Gastrocnemius medialis (tissue), 4 donors: ENCODE measurements at regions not wholly inside any gene's neighbourhood (a gene's known extent, or its start where the extent isn't known, plus 50 kb on each side); places are given as distances from the start of the nearest gene placed in this dataset.

Experiments
- ATAC-seq, 2 donors: fragments of 150-250 bp; one replicate each; pipeline ENCODE4 v1.9.1; 2016
- DNase-seq, 2 donors: peaks; one replicate each; pipeline ENCODE4 v3.0.0-alpha.2; 2019
- H3K27ac ChIP-seq, 4 donors: fragments of 200-600 bp; sonication (generic); 1 replicate in 1 of 4; 2 replicates in 3 of 4; pipeline ENCODE4 v1.5.1; 2016 to 2018; ENCODE audit warnings: mild to moderate bottlenecking in 2 of 4, moderate library complexity in 1 of 4
- H3K27me3 ChIP-seq, 3 donors: fragments of 200-600 bp; sonication (generic) in 2 of 3; 1 replicate in 1 of 3; 2 replicates in 2 of 3; pipeline versions ENCODE4 v1.5.1 to v1.6.0; 2016 to 2019; ENCODE audit warnings: mild to moderate bottlenecking in 1 of 3, moderate library complexity in 1 of 3
- H3K36me3 ChIP-seq, 2 donors: fragments of 200-600 bp; sonication (generic) in 1 of 2; one replicate each; pipeline ENCODE4 v1.5.1; 2017 to 2018
- H3K4me1 ChIP-seq, 2 donors: fragments of 200-600 bp; sonication (generic) in 1 of 2; one replicate each; pipeline ENCODE4 v1.5.1; 2016 to 2017; ENCODE audit warnings: mild to moderate bottlenecking in 2 of 2
- H3K4me3 ChIP-seq, 4 donors: fragments of 200-600 bp; sonication (generic) in 3 of 4; 1 replicate in 1 of 4; 2 replicates in 3 of 4; pipeline ENCODE4 v1.5.1; 2016 to 2019; ENCODE audit warnings: mild to moderate bottlenecking in 2 of 4
- H3K9me3 ChIP-seq, 3 donors: fragments of 200-600 bp; sonication (generic) in 2 of 3; 1 replicate in 1 of 3; 2 replicates in 2 of 3; pipeline ENCODE4 v1.5.1; 2016 to 2019
- CTCF ChIP-seq, 5 experiments: fragments of 450-650 bp in 3 of 5; fragments of 200-600 bp in 2 of 5; sonication (generic) in 2 of 5; IDR thresholded peaks in 4 of 5; conservative IDR thresholded peaks in 1 of 5; 1 replicate in 4 of 5; 2 replicates in 1 of 5; pipeline ENCODE4 v1.5.1; 2016 to 2019; ENCODE audit warnings: antibody characterized with exemption in 5 of 5, mild to moderate bottlenecking in 3 of 5, moderate library complexity in 3 of 5
- POLR2A ChIP-seq, 2 donors: fragments of 450-650 bp; IDR thresholded peaks; one replicate each; pipeline ENCODE4 v1.6.1; 2017; ENCODE audit warnings: antibody characterized with exemption in 2 of 2, mild to moderate bottlenecking in 2 of 2, moderate library complexity in 2 of 2
- in situ Hi-C, 4 donors: fragments of 200-750 bp; cut with MboI; loops; one replicate each; pipeline versions ENCODE4 v1.15.0 to v1.8.0; 2017; ENCODE audit warnings: low sequenced_read_pairs in 4 of 4
- intact Hi-C: fragments of 100-400 bp; cut with DNase I; formaldehyde crosslinking; loops from one replicate; pipeline ENCODE4 v1.15.1; 2023; ENCODE audit warnings: low total_unique reads

- Histone ChIP-seq H3K36me3 (no peaks in the 10 kb centered on the region), H3K4me3 (no peak overlapping the region), H3K4me1 (no peaks in the 10 kb centered on the region), H3K27me3 (no peaks in the 10 kb centered on the region), H3K27ac (no peak overlapping the region), H3K9me3 (no peaks in the 10 kb centered on the region)
- in situ Hi-C loops (no loop called here), intact Hi-C loops (no loop called here)
- DNase-seq: no peak
- TF ChIP-seq CTCF (IDR thresholded peaks at IDR 0.05 in 4 of 5, conservative IDR thresholded peaks at IDR 0.05 in 1 of 5): no peak
- TF ChIP-seq POLR2A (IDR thresholded peaks at IDR 0.05): no peak
- ATAC-seq: no peak
Observed at GRCh38 chr19:31658993-31659896, 310.0 kb upstream of the TSHZ3 start.

GRCh38 chr19:31659897-31660210, 310.6 kb upstream of the TSHZ3 start:
- Histone ChIP-seq H3K4me1 (no peaks in the 10 kb centered on the region), H3K27ac (no peak overlapping the region), H3K36me3 (no peaks in the 10 kb centered on the region), H3K4me3 (no peak overlapping the region), H3K9me3 (no peaks in the 10 kb centered on the region), H3K27me3 (no peaks in the 10 kb centered on the region)
- intact Hi-C loops: no loop called here
- DNase-seq (no peak), ATAC-seq (no peak)
- in situ Hi-C loops: no loop called here
- no peak for TF ChIP-seq CTCF (IDR thresholded peaks at IDR 0.05 in 4 of 5, conservative IDR thresholded peaks at IDR 0.05 in 1 of 5)
- no peak for TF ChIP-seq POLR2A (IDR thresholded peaks at IDR 0.05)

GRCh38 chr19:31664096-31664495, 314.9 kb upstream of the TSHZ3 start:
- Histone ChIP-seq H3K4me3 (no peak overlapping the region), H3K9me3 (no peaks in the 10 kb centered on the region), H3K27ac (no peak overlapping the region), H3K36me3 (no peaks in the 10 kb centered on the region), H3K4me1 (no peaks in the 10 kb centered on the region), H3K27me3 (no peaks in the 10 kb centered on the region)
- intact Hi-C loops (no loop called here), in situ Hi-C loops (no loop called here)
- no peak for ATAC-seq
- TF ChIP-seq POLR2A (IDR thresholded peaks at IDR 0.05) (no peak), CTCF (IDR thresholded peaks at IDR 0.05 in 4 of 5, conservative IDR thresholded peaks at IDR 0.05 in 1 of 5) (no peak)
- DNase-seq: no peak

GRCh38 chr19:31664997-31665396, 315.8 kb upstream of the TSHZ3 start:
- in situ Hi-C loops: no loop called here
- no peaks in the 10 kb centered on the region for H3K9me3 ChIP-seq
- TF ChIP-seq CTCF (IDR thresholded peaks at IDR 0.05 in 4 of 5, conservative IDR thresholded peaks at IDR 0.05 in 1 of 5) (no peak), POLR2A (IDR thresholded peaks at IDR 0.05) (no peak)
- DNase-seq (no peak), ATAC-seq (no peak)
- no peaks in the 10 kb centered on the region for H3K4me1 ChIP-seq
- intact Hi-C loops: no loop called here
- H3K27ac ChIP-seq: no peak overlapping the region
- H3K4me3 ChIP-seq: no peak overlapping the region
- no peaks in the 10 kb centered on the region for H3K27me3 ChIP-seq
- H3K36me3 ChIP-seq: no peaks in the 10 kb centered on the region

- Histone ChIP-seq H3K4me3 (no peak overlapping the region), H3K9me3 (no peaks in the 10 kb centered on the region), H3K27me3 (no peaks in the 10 kb centered on the region), H3K36me3 (no peaks in the 10 kb centered on the region), H3K27ac (no peak overlapping the region), H3K4me1 (no peaks in the 10 kb centered on the region)
- DNase-seq (no peak), ATAC-seq (no peak)
- intact Hi-C loops (no loop called here), in situ Hi-C loops (no loop called here)
- TF ChIP-seq CTCF (IDR thresholded peaks at IDR 0.05 in 4 of 5, conservative IDR thresholded peaks at IDR 0.05 in 1 of 5) (no peak), POLR2A (IDR thresholded peaks at IDR 0.05) (no peak)
Observed at GRCh38 chr19:31666126-31666525, 316.9 kb upstream of the TSHZ3 start.
